Neural cell (in vitro differentiated cells): ENCODE measurements at regions not wholly inside any gene's neighbourhood (a gene's known extent, or its start where the extent isn't known, plus 50 kb on each side); places are given as distances from the start of the nearest gene placed in this dataset.

Source experiments
- EP300 ChIP-seq: fragments of 450-650 bp; conservative IDR thresholded peaks from 2 replicates; pipeline ENCODE4 v1.6.1; 2014; ENCODE audit warnings: antibody characterized with exemption, mild to moderate bottlenecking, moderate library complexity; ENCODE audit not compliant: poor library complexity, severe bottlenecking
- TF ChIP-seq, protein P1 (sequence below): fragments of 450-650 bp; IDR thresholded peaks from 2 replicates; pipeline ENCODE4 v1.5.1; 2014; ENCODE audit warnings: antibody characterized with exemption, mild to moderate bottlenecking, moderate library complexity; ENCODE audit not compliant: poor library complexity, severe bottlenecking

DNA sequence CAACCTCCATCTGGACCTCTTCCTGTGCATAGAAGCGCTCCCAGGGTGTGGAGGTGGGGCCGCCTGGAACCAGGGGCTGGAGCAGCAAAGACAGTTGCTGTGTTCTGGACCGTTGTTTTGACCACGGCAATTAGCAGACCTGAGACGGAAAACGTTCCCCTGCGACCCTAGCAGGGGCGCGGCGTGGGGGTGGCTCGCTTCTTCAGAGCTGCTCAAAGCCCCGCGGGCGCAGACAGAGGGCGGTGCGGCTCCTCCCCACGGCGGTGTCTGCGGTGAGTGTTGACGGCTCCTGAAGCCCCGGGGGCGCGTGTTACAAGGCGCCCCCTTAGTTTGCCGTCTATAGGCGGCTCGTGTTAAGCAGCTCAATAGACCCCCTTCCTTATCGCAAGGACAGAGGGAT is 79.2 kb downstream of the TRIML1 start:
- TF ChIP-seq, protein P1, sequence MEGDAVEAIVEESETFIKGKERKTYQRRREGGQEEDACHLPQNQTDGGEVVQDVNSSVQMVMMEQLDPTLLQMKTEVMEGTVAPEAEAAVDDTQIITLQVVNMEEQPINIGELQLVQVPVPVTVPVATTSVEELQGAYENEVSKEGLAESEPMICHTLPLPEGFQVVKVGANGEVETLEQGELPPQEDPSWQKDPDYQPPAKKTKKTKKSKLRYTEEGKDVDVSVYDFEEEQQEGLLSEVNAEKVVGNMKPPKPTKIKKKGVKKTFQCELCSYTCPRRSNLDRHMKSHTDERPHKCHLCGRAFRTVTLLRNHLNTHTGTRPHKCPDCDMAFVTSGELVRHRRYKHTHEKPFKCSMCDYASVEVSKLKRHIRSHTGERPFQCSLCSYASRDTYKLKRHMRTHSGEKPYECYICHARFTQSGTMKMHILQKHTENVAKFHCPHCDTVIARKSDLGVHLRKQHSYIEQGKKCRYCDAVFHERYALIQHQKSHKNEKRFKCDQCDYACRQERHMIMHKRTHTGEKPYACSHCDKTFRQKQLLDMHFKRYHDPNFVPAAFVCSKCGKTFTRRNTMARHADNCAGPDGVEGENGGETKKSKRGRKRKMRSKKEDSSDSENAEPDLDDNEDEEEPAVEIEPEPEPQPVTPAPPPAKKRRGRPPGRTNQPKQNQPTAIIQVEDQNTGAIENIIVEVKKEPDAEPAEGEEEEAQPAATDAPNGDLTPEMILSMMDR, result no peak
- no peak for TF ChIP-seq EP300
